ENCODE measurements at regions not wholly inside any gene's neighbourhood (a gene's known extent, or its start where the extent isn't known, plus 50 kb on each side); places are given as distances from the start of the nearest gene placed in this dataset.

DNA sequence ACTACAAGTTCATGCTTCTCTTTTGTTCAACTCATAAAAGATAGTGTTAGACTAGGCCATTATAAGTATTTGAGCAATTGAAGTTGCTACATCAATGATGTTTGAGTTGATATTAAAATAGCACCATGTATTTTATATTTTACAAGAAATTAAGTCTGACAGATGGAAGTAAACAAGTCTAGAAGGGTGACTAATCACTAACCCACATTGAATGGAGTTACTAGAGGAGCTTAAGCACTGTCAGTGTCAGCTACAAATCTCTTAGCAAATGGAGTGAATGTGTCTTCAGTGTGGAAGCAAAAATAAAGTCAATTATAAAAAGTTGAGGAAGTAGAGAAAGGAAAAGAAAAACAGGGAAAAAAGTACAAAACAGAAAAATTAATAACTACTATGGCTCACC is 592.5 kb downstream of the PCDH18 start:
- intact Hi-C loops (cut with micrococcal nuclease; ENCODE audit: unreplicated experiment), result no loop called here
- no peak overlapping the region for H3K4me3 ChIP-seq (ENCODE audit: low read depth, low read length, poor library complexity, severe bottlenecking)
- no peak for TF ChIP-seq EZH2 (IDR thresholded peaks at IDR 0.05; ENCODE audit: borderline replicate concordance, low read depth, low read length, poor library complexity, severe bottlenecking)
- TF ChIP-seq, protein P1, sequence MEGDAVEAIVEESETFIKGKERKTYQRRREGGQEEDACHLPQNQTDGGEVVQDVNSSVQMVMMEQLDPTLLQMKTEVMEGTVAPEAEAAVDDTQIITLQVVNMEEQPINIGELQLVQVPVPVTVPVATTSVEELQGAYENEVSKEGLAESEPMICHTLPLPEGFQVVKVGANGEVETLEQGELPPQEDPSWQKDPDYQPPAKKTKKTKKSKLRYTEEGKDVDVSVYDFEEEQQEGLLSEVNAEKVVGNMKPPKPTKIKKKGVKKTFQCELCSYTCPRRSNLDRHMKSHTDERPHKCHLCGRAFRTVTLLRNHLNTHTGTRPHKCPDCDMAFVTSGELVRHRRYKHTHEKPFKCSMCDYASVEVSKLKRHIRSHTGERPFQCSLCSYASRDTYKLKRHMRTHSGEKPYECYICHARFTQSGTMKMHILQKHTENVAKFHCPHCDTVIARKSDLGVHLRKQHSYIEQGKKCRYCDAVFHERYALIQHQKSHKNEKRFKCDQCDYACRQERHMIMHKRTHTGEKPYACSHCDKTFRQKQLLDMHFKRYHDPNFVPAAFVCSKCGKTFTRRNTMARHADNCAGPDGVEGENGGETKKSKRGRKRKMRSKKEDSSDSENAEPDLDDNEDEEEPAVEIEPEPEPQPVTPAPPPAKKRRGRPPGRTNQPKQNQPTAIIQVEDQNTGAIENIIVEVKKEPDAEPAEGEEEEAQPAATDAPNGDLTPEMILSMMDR (conservative IDR thresholded peaks at IDR 0.05; ENCODE audit: low read depth, low read length), result no peak
- no peaks in the 10 kb centered on the region for H3K9me3 ChIP-seq (ENCODE audit: low read depth, low read length, poor library complexity, severe bottlenecking)
- no peak overlapping the region for H3K27ac ChIP-seq (ENCODE audit: low read depth, low read length, poor library complexity, severe bottlenecking)
- CTCF ChIA-PET, result no interaction called here
- H3K27me3 ChIP-seq (replicated peaks; ENCODE audit: insufficient read depth, low read depth, low read length, poor library complexity), result no peaks in the 10 kb centered on the region
- H3K4me1 ChIP-seq (ENCODE audit: insufficient read depth, low read length, poor library complexity, severe bottlenecking), result peaks cover 12% of the 10 kb centered on the region
- DNase-seq (ENCODE audit: low spot score), result no peak
- H3K36me3 ChIP-seq (ENCODE audit: insufficient read depth, low read length, poor library complexity, severe bottlenecking), result no peaks in the 10 kb centered on the region
- no TSS peak for BruUV-seq (replicated peaks)
- POLR2A ChIA-PET (ENCODE audit: low non-redundant PET), result no interaction called here

- ChIA-PET CTCF (no interaction called here), POLR2A (ENCODE audit: low non-redundant PET) (no interaction called here)
- no peaks in the 10 kb centered on the region for H3K27me3 ChIP-seq (replicated peaks; ENCODE audit: insufficient read depth, low read depth, low read length, poor library complexity)
- H3K36me3 ChIP-seq (ENCODE audit: insufficient read depth, low read length, poor library complexity, severe bottlenecking), result no peaks in the 10 kb centered on the region
- intact Hi-C loops (cut with micrococcal nuclease; ENCODE audit: unreplicated experiment), result no loop called here
- no peaks in the 10 kb centered on the region for H3K9me3 ChIP-seq (ENCODE audit: low read depth, low read length, poor library complexity, severe bottlenecking)
- peaks cover 15% of the 10 kb centered on the region for H3K4me1 ChIP-seq (ENCODE audit: insufficient read depth, low read length, poor library complexity, severe bottlenecking)
- H3K27ac ChIP-seq (ENCODE audit: low read depth, low read length, poor library complexity, severe bottlenecking), result no peak overlapping the region
- TF ChIP-seq, protein P1 (conservative IDR thresholded peaks at IDR 0.05; ENCODE audit: low read depth, low read length), result no peak
- TF ChIP-seq EZH2 (IDR thresholded peaks at IDR 0.05; ENCODE audit: borderline replicate concordance, low read depth, low read length, poor library complexity, severe bottlenecking), result no peak
- no TSS peak for BruUV-seq (replicated peaks)
- no peak for DNase-seq (ENCODE audit: low spot score)
- H3K4me3 ChIP-seq (ENCODE audit: low read depth, low read length, poor library complexity, severe bottlenecking), result no peak overlapping the region
These were observed 596.4 kb downstream of the PCDH18 start for GRCh38 chr4:136935871-136936270.

DNA sequence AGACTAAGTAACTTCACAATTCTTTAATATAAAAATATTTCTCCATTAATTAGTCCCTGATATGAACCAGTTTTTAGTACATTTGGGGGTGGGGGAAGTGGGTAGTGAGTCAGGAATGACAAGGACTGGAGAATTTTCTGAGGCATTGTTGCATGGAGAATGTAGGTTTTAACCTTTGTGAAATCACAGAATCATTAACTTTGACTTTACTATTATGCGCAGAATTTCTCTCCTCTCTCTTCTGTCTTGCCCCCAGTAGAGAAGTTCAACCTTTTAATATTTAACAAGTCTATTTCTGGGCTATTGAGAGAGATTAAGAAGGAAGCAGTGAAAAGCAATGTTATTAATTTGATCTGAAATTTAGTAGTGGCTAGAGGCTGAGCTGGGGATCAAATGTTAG is 597.0 kb downstream of the PCDH18 start:
- POLR2A ChIA-PET (ENCODE audit: low non-redundant PET), result no interaction called here
- BruUV-seq (replicated peaks), result no TSS peak
- TF ChIP-seq, protein P1 (conservative IDR thresholded peaks at IDR 0.05; ENCODE audit: low read depth, low read length), result no peak
- TF ChIP-seq EZH2 (IDR thresholded peaks at IDR 0.05; ENCODE audit: borderline replicate concordance, low read depth, low read length, poor library complexity, severe bottlenecking), result no peak
- Histone ChIP-seq H3K9me3 (ENCODE audit: low read depth, low read length, poor library complexity, severe bottlenecking) (no peaks in the 10 kb centered on the region), H3K4me1 (ENCODE audit: insufficient read depth, low read length, poor library complexity, severe bottlenecking) (peaks cover 15% of the 10 kb centered on the region), H3K27ac (ENCODE audit: low read depth, low read length, poor library complexity, severe bottlenecking) (no peak overlapping the region), H3K36me3 (ENCODE audit: insufficient read depth, low read length, poor library complexity, severe bottlenecking) (no peaks in the 10 kb centered on the region), H3K4me3 (ENCODE audit: low read depth, low read length, poor library complexity, severe bottlenecking) (no peak overlapping the region), H3K27me3 (replicated peaks; ENCODE audit: insufficient read depth, low read depth, low read length, poor library complexity) (no peaks in the 10 kb centered on the region)
- no peak for DNase-seq (ENCODE audit: low spot score)
- intact Hi-C loops (cut with micrococcal nuclease; ENCODE audit: unreplicated experiment), result no loop called here
- CTCF ChIA-PET, result no interaction called here

Data from A673 (cell line).